ENCODE measurements at regions not wholly inside any gene's neighbourhood (a gene's known extent, or its start where the extent isn't known, plus 50 kb on each side); places are given as distances from the start of the nearest gene placed in this dataset.

- Histone ChIP-seq H3K9me3 (ENCODE audit: control insufficient read depth, low read depth, low read length) (peaks cover 5% of the 10 kb centered on the region), H3K36me3 (ENCODE audit: control insufficient read depth, insufficient read depth, low read length) (no peaks in the 10 kb centered on the region), H3K4me1 (ENCODE audit: control insufficient read depth, insufficient read depth, low read length) (no peaks in the 10 kb centered on the region), H3K27me3 (ENCODE audit: control insufficient read depth, insufficient read depth, low read length) (no peaks in the 10 kb centered on the region), H3K4me3 (ENCODE audit: low read length) (no peak overlapping the region), H3K27ac (ENCODE audit: low read length) (no peak overlapping the region)
- WGBS (ENCODE audit: insufficient coverage, low lambda C conversion rate) = 100% methylated on average over 1 of the region's 2 CpGs
- DNase-seq = no peak
Measured at GRCh38 chr7:113440173-113440572, 321.8 kb upstream of the SMIM30 start.

GRCh38 chr7:113431406-113431805 lies 313.1 kb upstream of the SMIM30 start:
- no peaks in the 10 kb centered on the region for H3K9me3 ChIP-seq (ENCODE audit: control insufficient read depth, low read depth, low read length)
- DNase-seq = no peak
- no peak overlapping the region for H3K4me3 ChIP-seq (ENCODE audit: low read length)
- H3K36me3 ChIP-seq (ENCODE audit: control insufficient read depth, insufficient read depth, low read length) = no peaks in the 10 kb centered on the region
- no peaks in the 10 kb centered on the region for H3K4me1 ChIP-seq (ENCODE audit: control insufficient read depth, insufficient read depth, low read length)
- no peak overlapping the region for H3K27ac ChIP-seq (ENCODE audit: low read length)
- no peaks in the 10 kb centered on the region for H3K27me3 ChIP-seq (ENCODE audit: control insufficient read depth, insufficient read depth, low read length)
- WGBS (ENCODE audit: insufficient coverage, low lambda C conversion rate) = no CpG with 5 or more reads among the region's 4 CpGs

GRCh38 chr7:113424185-113424817 lies 305.9 kb upstream of the SMIM30 start:
- Histone ChIP-seq H3K27ac (ENCODE audit: low read length) (no peak overlapping the region), H3K9me3 (ENCODE audit: control insufficient read depth, low read depth, low read length) (no peaks in the 10 kb centered on the region), H3K4me1 (ENCODE audit: control insufficient read depth, insufficient read depth, low read length) (no peaks in the 10 kb centered on the region), H3K27me3 (ENCODE audit: control insufficient read depth, insufficient read depth, low read length) (no peaks in the 10 kb centered on the region), H3K4me3 (ENCODE audit: low read length) (no peak overlapping the region), H3K36me3 (ENCODE audit: control insufficient read depth, insufficient read depth, low read length) (no peaks in the 10 kb centered on the region)
- WGBS (ENCODE audit: insufficient coverage, low lambda C conversion rate) = 90% methylated on average over 3 of the region's 6 CpGs
- DNase-seq = peak in 1 of 2 donors; percentile 13

DNA sequence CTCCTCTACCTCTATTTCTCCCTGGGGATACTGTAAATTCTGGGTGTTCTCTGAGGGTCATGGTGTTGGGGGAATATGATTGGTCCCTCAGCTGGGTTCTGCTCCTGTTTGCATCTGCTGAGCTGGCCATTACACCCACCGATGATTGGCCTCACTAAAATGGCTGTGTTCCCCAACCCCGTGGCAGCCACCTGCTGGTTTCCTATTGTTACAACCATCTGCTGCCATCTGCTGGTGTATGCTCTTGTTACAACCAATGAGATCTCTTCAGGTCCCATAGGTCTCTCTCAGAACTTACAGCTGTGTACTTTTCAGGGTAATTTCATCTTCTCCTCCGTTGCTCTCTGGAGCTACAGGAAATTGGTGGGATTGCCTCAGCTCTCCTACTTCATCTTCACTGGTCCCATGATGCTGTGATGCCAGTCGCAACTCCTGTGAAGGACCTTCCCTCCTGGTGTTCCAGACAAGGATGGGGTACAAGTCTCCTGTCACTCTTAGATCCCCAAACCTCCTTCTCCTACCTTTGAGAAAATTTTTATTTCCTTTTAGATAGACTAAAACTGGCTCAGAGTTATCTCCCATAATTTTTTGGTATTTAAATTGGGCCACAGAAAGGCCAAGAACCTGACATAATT lies 303.5 kb upstream of the SMIM30 start:
- DNase-seq = peak; percentile 60 to 66
- 20% methylated on average over 1 of the region's 4 CpGs for WGBS (ENCODE audit: insufficient coverage, low lambda C conversion rate)
- Histone ChIP-seq H3K27ac (ENCODE audit: low read length) (no peak overlapping the region), H3K9me3 (ENCODE audit: control insufficient read depth, low read depth, low read length) (no peaks in the 10 kb centered on the region), H3K4me1 (ENCODE audit: control insufficient read depth, insufficient read depth, low read length) (no peaks in the 10 kb centered on the region), H3K4me3 (ENCODE audit: low read length) (no peak overlapping the region), H3K27me3 (ENCODE audit: control insufficient read depth, insufficient read depth, low read length) (no peaks in the 10 kb centered on the region), H3K36me3 (ENCODE audit: control insufficient read depth, insufficient read depth, low read length) (no peaks in the 10 kb centered on the region)

GRCh38 chr7:113414401-113415035 lies 296.2 kb upstream of the SMIM30 start:
- no CpG with 5 or more reads among the region's 1 CpG for WGBS (ENCODE audit: insufficient coverage, low lambda C conversion rate)
- no peaks in the 10 kb centered on the region for H3K4me1 ChIP-seq (ENCODE audit: control insufficient read depth, insufficient read depth, low read length)
- H3K9me3 ChIP-seq (ENCODE audit: control insufficient read depth, low read depth, low read length) = no peaks in the 10 kb centered on the region
- H3K4me3 ChIP-seq (ENCODE audit: low read length) = no peak overlapping the region
- no peaks in the 10 kb centered on the region for H3K27me3 ChIP-seq (ENCODE audit: control insufficient read depth, insufficient read depth, low read length)
- H3K27ac ChIP-seq (ENCODE audit: low read length) = no peak overlapping the region
- no peak for DNase-seq
- H3K36me3 ChIP-seq (ENCODE audit: control insufficient read depth, insufficient read depth, low read length) = no peaks in the 10 kb centered on the region

DNA sequence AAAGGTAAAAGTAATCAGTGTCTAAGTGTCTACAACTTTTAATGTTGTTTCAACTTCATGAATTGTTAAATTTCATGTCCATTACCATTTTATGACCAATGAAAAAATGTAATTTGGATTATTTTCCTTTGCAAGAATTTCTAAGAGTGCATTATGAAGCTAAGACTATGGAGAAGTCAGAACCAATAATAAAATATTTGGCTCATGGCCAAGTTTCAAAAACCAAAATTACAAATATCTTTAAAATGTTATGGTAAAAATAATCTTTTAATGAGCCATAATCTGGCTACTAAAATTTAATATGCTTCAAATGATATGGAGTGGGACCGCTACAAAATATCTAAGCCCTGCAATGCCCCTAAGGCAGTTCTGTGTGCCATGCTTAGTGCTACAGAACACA lies 294.1 kb upstream of the SMIM30 start:
- Histone ChIP-seq H3K4me3 (ENCODE audit: low read length) (no peak overlapping the region), H3K36me3 (ENCODE audit: control insufficient read depth, insufficient read depth, low read length) (no peaks in the 10 kb centered on the region), H3K4me1 (ENCODE audit: control insufficient read depth, insufficient read depth, low read length) (no peaks in the 10 kb centered on the region), H3K27me3 (ENCODE audit: control insufficient read depth, insufficient read depth, low read length) (no peaks in the 10 kb centered on the region), H3K27ac (ENCODE audit: low read length) (no peak overlapping the region), H3K9me3 (ENCODE audit: control insufficient read depth, low read depth, low read length) (no peaks in the 10 kb centered on the region)
- WGBS (ENCODE audit: insufficient coverage, low lambda C conversion rate) = 100% methylated on average over 1 of the region's 1 CpG
- no peak for DNase-seq

DNA sequence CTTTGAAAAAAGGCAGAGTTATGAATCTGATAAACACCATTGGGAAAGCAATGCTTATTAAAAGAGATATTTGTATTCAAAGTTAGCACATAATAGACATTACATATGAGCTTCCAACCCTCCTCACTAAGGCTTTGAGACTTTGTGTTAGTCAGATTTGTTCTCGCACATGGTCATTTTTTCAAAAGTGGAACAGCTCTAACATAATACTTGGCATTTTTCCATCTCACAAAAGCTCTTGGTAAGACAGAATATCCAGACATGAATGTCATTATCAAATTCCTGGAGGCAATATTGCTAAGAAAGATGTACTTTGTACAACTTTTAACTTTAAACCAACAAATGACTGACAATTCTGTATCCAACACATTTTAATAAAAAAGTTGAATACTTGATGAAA lies 292.4 kb upstream of the SMIM30 start:
- H3K4me1 ChIP-seq (ENCODE audit: control insufficient read depth, insufficient read depth, low read length) = no peaks in the 10 kb centered on the region
- no peaks in the 10 kb centered on the region for H3K36me3 ChIP-seq (ENCODE audit: control insufficient read depth, insufficient read depth, low read length)
- no peaks in the 10 kb centered on the region for H3K27me3 ChIP-seq (ENCODE audit: control insufficient read depth, insufficient read depth, low read length)
- 80% methylated on average over 1 of the region's 1 CpG for WGBS (ENCODE audit: insufficient coverage, low lambda C conversion rate)
- no peak overlapping the region for H3K27ac ChIP-seq (ENCODE audit: low read length)
- no peaks in the 10 kb centered on the region for H3K9me3 ChIP-seq (ENCODE audit: control insufficient read depth, low read depth, low read length)
- no peak for DNase-seq
- no peak overlapping the region for H3K4me3 ChIP-seq (ENCODE audit: low read length)

GRCh38 chr7:113408999-113409398 lies 290.6 kb upstream of the SMIM30 start:
- Histone ChIP-seq H3K9me3 (ENCODE audit: control insufficient read depth, low read depth, low read length) (no peaks in the 10 kb centered on the region), H3K4me1 (ENCODE audit: control insufficient read depth, insufficient read depth, low read length) (no peaks in the 10 kb centered on the region), H3K4me3 (ENCODE audit: low read length) (no peak overlapping the region), H3K36me3 (ENCODE audit: control insufficient read depth, insufficient read depth, low read length) (no peaks in the 10 kb centered on the region), H3K27ac (ENCODE audit: low read length) (no peak overlapping the region), H3K27me3 (ENCODE audit: control insufficient read depth, insufficient read depth, low read length) (no peaks in the 10 kb centered on the region)
- WGBS (ENCODE audit: insufficient coverage, low lambda C conversion rate) = no CpG with 5 or more reads among the region's 1 CpG
- DNase-seq = no peak

DNA sequence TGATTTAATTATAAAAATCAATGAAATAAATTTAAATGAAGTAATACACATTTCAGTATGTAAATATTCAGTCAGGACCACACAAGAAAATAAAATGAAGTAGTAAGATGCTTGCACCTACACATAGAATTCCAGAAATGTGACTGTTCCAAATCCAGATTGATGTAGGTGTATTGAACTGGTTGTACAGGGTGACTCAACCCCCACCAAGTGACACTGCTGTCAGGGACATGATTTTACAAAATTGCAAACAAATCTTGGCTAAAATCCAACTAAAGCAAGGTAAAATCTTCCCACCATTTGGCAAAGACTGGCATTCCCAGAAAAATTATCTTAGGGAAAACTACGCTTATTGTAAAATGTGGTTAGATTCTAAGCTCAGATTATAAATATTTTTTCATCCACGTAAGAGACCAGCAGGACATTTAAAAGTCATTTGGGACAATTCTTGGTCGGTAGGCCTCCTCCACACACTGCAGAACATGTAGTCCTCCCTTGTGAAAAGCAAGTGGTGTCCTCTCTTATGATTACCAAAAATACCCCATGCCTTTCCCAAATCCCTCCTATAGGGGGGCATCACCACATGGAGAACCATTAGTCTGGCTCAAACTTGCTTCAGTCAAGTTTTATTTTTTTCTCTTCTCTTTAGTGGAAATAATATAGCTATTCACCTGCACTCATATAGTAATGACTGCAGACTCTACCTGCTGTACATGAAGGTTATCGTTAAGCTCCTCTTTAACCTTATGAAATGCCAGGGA lies 287.1 kb upstream of the SMIM30 start:
- Histone ChIP-seq H3K27me3 (ENCODE audit: control insufficient read depth, insufficient read depth, low read length) (no peaks in the 10 kb centered on the region), H3K36me3 (ENCODE audit: control insufficient read depth, insufficient read depth, low read length) (no peaks in the 10 kb centered on the region), H3K27ac (ENCODE audit: low read length) (no peak overlapping the region), H3K9me3 (ENCODE audit: control insufficient read depth, low read depth, low read length) (no peaks in the 10 kb centered on the region), H3K4me3 (ENCODE audit: low read length) (no peak overlapping the region), H3K4me1 (ENCODE audit: control insufficient read depth, insufficient read depth, low read length) (no peaks in the 10 kb centered on the region)
- no peak for DNase-seq
- 100% methylated on average over 2 of the region's 4 CpGs for WGBS (ENCODE audit: insufficient coverage, low lambda C conversion rate)

GRCh38 chr7:113404245-113404644 lies 285.9 kb upstream of the SMIM30 start:
- no peaks in the 10 kb centered on the region for H3K9me3 ChIP-seq (ENCODE audit: control insufficient read depth, low read depth, low read length)
- WGBS (ENCODE audit: insufficient coverage, low lambda C conversion rate) = 67% methylated on average over 1 of the region's 8 CpGs
- no peaks in the 10 kb centered on the region for H3K4me1 ChIP-seq (ENCODE audit: control insufficient read depth, insufficient read depth, low read length)
- DNase-seq = no peak
- no peak overlapping the region for H3K4me3 ChIP-seq (ENCODE audit: low read length)
- no peaks in the 10 kb centered on the region for H3K36me3 ChIP-seq (ENCODE audit: control insufficient read depth, insufficient read depth, low read length)
- H3K27me3 ChIP-seq (ENCODE audit: control insufficient read depth, insufficient read depth, low read length) = no peaks in the 10 kb centered on the region
- H3K27ac ChIP-seq (ENCODE audit: low read length) = no peak overlapping the region
